Fibroblast of villous mesenchyme (primary cell): ENCODE measurements at regions not wholly inside any gene's neighbourhood (a gene's known extent, or its start where the extent isn't known, plus 50 kb on each side); places are given as distances from the start of the nearest gene placed in this dataset.

Source experiments
- DNase-seq: peaks from one replicate; pipeline ENCODE4 v3.0.0-alpha.2; 2010; ENCODE audit warnings: low read depth
- H3K4me3 ChIP-seq: 2 replicates; pipeline ENCODE4 v1.5.1; 2011; ENCODE audit warnings: low read depth, mild to moderate bottlenecking, low read length
- CTCF ChIP-seq: IDR thresholded peaks from 2 replicates; pipeline ENCODE4 v1.5.1; 2012; ENCODE audit warnings: low read depth, mild to moderate bottlenecking, low read length; ENCODE audit not compliant: insufficient read depth

- peak; percentile 36 for DNase-seq
- no peak overlapping the region for H3K4me3 ChIP-seq
- no peak for TF ChIP-seq CTCF
Observed at GRCh38 chr3:127064391-127065137, 81.6 kb downstream of the PLXNA1 start.

- TF ChIP-seq CTCF = no peak
- no peak for DNase-seq
- no peak overlapping the region for H3K4me3 ChIP-seq
Observed at GRCh38 chr3:127065138-127065427, 82.2 kb downstream of the PLXNA1 start.

- DNase-seq = peak; percentile 25
- no peak overlapping the region for H3K4me3 ChIP-seq
Observed at GRCh38 chr3:127065561-127066290, 82.8 kb downstream of the PLXNA1 start.

GRCh38 chr3:127066635-127067034 lies 83.7 kb downstream of the PLXNA1 start:
- no peak for TF ChIP-seq CTCF
- DNase-seq = no peak
- no peak overlapping the region for H3K4me3 ChIP-seq

More at GRCh38 chr3:127065561-127066290, 82.8 kb downstream of the PLXNA1 start:
- no peak for TF ChIP-seq CTCF

- H3K4me3 ChIP-seq = no peak overlapping the region
- DNase-seq = no peak
- TF ChIP-seq CTCF = no peak
Observed at GRCh38 chr3:127067116-127067910, 84.4 kb downstream of the PLXNA1 start.

GRCh38 chr3:127068111-127068810 lies 85.3 kb downstream of the PLXNA1 start:
- no peak for DNase-seq
- no peak for TF ChIP-seq CTCF
- no peak overlapping the region for H3K4me3 ChIP-seq
